OCI-M1 (cell line): ENCODE measurements at regions not wholly inside any gene's neighbourhood (a gene's known extent, or its start where the extent isn't known, plus 50 kb on each side); places are given as distances from the start of the nearest gene placed in this dataset.

ENCODE experiments used
- DNase-seq: peaks from one replicate; lab custom pipeline; 2025; lab: John Stamatoyannopoulos, UW

DNA sequence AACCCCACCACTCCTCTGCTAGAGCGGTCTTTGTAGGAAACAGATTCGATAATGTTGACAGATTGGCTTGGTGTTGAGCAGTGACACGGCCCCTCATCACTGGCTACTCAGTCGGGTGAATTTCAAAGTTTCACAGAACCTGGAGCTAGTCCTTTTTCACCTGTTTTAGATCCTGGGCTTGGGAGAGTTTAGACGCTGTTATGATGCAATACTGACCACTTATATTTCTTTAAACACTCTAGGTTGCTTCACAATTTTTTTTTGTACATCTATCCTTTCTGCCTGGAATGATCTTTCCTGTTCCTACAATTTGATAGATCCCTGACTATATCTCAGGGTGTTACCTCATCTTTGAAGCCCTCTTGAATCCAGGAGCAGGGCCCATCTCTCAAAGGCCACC is 97.1 kb upstream of the ATP10A start:
- DNase-seq = no peak

DNA sequence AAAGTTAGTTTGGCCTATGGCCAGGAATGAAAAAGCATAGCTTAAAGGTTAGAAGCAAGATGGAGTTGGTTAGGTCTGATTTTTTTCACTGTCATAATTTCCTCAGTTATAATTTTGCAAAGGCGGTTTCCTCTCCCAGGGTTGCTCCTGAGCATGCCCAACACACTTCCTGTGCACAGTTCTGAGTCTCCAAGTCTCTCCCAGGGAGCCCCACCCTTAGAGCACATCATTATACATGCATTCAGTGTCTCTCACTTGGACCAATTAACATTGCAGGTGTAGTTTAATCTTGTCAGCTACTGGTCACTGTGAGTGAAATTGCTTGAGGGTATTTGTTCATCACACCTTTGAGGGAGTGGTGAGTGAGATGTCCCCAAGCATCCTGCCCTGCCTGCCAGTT is 96.0 kb upstream of the ATP10A start:
- no peak for DNase-seq

DNA sequence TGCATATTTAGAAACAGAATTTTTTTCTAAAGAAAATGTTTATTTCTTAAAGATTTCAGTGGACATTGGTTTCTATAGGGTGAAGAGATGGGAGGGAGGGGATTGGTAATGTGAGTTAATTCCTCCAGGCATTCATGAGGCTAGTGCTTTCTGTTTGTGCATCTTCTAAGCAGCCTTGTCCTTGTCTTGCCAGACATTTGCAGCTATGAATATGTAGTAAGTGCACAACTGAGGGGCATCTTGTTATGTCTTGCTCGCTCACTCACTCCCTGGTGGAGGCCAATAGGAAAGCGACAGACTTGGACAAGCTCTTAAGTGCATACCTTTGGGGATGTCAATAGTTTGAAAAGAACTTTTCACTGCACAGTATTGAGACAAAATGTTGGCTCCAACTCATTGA is 92.5 kb upstream of the ATP10A start:
- no peak for DNase-seq

DNA sequence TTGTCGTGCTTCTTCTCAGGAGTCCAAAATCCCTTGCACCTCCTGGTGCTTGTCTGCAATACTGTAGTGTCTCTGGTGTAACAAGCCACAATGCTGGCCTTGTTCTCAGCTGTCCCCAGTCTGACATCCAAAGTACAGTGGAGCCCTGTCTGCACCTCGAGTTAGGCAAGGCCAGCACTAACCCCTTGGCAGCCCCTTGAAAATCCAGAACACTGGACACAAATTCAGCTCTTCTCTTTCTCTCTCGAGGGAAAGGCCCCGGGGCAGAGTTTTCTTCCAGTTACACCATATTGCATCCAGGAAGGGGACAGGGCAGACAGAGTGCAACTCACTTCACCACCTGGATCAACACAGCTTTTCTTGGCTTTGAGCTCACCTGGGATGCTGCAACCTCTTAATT is 91.3 kb upstream of the ATP10A start:
- DNase-seq = no peak

DNA sequence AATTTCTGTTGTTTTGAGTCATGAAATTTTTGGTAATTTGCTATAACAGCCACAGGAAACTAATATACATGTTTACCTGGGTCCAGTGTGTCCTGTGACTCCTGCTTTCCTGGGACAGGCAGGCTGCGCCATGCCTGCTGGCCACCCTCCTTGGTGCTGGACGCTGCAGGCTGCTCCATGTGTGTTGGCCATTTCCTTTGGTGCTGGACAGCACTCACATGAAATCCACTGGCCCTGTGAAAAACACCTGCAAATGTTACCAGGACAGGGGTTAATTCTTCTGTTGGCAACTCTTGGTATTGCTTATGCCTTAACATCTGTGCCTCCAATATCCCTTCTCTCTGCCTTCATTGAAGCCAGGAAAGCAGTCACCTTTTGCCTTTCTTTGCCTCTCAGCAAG is 86.9 kb upstream of the ATP10A start:
- no peak for DNase-seq

DNA sequence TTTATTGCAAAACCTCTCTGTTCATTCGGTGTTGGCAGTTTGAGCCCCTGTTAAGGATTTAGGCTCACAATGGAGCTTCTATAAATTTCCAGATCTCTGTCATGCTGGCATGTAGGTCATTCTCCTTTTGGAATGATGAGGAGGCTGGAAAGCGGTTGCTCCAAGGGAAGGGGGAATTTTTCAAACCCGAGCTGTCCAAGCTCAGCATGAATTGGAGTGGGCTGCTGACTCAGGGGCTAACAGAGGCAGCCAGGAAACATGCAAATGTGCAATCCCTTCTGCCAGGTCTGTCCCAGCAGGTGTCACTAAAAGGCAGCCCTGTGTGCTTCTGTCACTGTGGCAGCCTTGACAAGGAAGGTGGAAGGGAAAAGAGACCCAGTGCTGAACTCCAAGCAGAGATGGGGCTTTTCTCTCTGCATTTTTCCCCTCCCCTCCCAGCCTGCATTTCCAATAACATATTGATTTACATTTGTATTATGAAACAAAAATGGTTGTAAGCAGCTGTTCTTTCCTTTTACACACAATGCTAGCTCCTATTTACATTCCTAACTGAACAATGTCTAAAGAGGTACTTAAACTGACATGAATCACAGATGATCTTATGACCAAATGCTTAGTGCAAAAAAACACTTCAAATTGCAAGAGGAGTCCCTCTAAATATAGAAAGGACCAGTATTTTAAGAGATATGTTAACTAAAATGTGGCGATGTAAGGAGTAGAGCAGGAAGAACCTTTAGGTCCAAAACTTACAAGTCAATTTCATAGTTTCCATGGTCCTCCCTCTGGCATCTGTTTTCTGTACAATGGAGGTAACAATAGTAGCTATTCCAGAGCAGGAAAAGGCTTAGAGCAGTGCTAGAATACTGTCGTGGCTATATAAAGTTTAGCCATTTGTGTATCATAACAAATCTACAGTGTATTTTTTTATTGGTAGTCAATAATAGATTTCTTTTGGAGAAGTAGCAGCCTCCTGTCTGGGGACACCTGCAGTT is 84.5 kb upstream of the ATP10A start:
- DNase-seq = no peak

DNA sequence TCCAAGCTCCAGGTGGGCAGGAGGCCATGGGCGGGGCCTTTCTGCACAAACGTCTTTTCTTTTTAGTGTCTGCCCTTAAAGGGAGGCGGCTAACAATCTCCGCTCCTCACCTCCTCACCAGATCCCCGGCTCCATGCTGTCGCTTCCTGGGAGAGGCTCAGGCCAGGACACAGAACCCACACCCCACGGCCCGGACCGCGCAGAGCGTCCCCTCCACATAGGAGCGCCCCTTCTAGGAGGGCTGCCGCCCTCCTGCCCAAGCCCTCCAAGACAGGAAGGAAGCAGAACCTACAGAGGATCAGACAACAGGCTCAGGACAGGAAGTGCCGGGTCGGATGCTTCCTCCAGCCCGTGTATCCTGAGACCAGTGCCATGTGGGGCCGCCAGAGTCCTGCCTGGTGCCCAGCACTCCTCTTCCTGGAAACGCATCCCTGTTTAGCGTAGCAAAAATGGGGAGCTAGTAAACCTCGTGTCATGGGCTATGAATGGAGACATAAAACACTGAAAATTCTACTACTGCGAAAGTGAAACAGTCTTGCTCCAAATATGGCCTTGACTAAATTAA is 83.2 kb upstream of the ATP10A start:
- no peak for DNase-seq

DNA sequence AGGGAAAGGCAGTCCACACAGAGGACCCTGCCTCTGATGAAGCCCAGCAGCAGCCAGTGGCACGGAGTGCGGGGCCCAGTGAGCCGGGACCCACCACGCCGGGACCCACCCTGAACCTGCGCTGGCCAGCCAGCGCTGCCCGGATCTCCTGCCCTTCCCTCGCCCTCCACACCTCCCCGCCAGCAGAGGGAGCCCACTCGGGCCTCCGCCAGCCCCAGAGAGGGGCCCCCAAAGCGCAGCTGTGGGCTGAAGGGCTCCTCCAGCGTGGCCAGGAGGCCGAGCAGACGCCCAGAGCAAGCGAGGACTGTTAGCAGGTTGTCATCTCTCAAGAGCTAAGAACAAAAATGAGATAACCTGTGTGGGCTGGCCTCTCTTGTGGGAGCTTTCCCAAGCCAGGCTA is 81.3 kb upstream of the ATP10A start:
- no peak for DNase-seq

DNA sequence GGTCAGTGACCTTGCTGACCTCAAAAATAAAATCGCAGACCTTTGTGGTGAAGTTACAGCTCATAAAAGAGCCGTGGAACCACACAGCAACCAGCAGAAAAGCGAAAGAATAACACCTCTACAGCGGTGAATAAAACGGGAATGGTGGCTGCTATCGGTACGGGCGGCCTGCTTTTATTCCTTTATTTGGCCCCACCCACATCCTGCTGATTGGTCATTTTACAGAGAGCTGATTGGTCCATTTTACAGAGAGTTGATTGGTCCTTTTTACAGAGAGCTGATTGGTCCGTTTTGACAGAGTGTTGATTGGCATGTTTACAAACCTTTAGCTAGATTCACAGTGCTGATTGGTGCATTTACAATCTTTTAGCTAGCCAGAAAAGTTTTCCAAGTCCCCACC is 80.7 kb upstream of the ATP10A start:
- no peak for DNase-seq

DNA sequence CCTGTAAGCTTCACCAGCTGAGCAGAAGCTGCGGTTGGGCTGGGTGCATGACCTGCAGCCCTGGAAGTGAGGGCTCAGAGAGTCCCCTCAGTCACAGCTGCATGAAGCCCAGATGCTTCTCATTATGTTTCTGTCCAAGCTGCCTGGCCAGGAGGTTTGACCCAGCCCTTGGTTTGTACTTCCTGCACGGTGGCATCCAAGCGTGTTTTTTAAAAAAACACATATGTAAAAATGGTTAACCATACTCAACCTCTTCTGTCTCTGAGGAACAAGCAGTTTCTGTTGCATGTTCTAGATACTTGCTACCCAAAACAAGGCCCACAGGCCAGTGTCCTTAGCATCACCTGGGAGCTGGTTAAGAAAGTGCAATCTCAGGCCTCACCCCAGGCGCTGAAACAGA is 76.0 kb upstream of the ATP10A start:
- DNase-seq = no peak

DNA sequence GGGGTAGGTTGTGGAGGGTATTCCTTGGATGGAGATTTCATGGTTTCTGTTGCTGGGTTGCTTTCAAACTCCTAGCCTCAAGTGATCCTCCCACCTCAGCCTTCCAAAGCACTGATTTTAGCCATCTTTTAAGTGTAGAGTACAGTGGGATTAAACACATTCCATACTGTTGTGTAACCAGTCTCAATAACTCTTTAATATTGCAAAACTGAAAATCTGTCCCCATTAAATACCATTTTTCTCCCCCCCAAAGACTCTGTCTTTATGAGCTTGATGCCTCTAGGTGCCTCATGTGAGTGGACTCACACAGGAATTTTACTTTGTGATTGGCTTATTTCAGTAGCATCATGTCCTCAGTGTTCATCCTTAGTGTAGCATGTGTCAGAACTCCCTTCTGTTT is 74.7 kb upstream of the ATP10A start:
- no peak for DNase-seq

DNA sequence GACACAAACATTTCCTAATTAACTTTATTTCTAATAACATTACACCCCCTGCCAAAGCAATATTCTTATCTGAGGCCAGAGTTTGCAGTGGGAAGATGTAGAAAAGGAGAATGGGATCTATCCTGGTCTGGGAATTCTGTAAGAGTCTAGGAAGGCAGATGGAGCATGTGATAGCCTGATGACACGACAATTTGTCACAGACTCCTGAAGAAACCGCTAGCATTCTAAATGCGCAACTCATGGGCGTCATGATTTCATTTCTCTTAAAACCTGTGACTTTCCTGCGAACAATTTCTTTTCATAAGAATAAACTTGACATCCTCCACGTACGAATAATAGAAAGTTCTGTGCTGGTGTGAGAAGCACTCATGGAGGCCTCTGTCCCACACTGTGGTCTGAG is 72.9 kb upstream of the ATP10A start:
- DNase-seq = no peak

DNA sequence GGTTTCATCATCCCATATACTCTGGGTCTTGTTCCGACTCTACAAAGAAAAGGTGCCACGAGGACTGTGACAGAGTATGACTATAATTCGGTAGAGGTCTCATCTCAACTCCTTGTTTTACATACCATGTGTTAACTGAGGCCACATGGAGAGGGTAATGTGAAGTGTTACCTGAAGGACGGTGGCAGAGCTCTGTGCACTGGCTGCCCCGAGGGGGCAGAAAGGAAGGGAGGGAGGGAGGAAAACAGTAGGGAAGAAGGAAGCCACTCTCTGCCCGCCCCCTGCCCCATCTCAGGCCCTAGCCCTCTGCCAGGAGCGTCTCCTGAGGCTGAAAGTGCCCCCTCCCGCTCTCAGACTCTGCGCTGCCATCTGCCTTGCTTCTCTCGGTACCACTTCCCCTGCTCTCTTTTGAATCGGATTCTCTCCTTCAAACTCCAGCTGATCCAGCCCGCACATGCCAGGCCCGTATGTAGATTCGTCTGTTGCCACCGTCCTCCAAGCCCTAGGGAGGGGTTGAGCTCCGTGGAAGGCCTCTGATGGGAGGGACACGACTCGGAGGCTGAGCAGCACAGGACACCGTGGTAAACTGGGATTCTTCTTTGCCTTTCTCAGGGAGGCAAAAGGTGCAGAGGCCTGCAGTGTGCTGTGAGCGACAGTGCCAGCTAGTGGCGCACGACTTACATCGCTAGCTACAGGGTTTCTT is 70.5 kb upstream of the ATP10A start:
- DNase-seq = peak; percentile 25

DNA sequence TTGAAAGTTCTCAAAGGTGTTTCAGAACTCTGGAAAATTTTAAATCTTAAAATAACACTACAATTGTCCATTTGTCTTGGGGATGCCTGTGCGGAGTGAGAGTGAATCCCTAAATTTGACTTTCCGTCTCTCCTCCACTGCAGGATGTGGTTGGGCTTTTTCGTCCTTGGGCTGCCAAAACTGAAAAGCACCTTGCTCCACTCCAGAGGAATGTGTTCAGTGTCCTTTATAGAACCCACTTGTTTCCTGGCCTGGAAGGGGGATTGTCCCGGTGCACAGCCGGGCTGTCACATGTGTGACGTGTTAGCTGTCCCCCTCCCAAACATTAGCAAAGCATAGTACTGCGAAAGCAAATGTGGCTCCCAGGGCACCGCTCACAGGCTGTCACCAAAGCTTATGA is 69.6 kb upstream of the ATP10A start:
- DNase-seq = no peak

DNA sequence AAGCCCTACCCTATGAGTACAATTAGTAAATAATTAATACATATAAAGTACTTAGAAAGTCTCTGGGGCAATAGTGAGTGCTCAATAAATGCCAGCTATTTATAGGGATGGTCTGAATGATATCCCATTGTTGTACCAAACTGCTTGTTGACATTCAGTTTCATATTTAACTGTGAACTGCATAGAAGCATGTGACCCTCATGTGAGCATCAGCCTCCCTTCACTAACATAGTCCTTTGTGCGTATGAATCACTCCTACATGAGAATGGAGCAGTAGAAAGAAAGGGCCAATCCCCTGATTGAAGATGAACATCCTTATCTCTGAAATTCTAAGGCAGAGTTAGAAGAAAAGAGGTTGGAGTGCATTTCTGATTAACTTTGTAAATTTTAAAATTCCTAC is 68.7 kb upstream of the ATP10A start:
- no peak for DNase-seq

DNA sequence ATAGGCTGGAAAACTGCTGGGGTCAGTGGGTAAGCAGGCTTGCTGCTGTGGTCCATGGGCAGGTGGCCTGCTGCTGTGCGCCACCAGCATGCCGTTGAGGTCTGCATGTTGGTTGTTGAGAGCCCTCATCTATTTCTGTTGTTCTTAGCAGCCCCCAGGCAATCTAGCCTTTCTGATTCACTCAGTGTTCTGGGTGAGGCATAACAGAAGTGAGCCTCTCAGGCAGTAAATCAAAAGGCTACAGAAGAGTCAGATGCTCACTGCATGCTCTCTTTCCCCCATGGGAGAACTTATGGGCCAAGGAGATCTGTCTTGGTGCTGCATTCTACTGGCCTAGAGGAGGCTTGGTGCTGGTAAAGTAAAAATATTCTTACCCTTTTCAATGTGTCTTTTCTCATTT is 67.8 kb upstream of the ATP10A start:
- DNase-seq = no peak
